H1 (cell line): ENCODE measurements at regions not wholly inside any gene's neighbourhood (a gene's known extent, or its start where the extent isn't known, plus 50 kb on each side); places are given as distances from the start of the nearest gene placed in this dataset.

ENCODE experiments used
- CTCF ChIA-PET: fragments of 300-600 bp; sonication (Branson Sonifier 250); formaldehyde crosslinking; loops from one replicate; lab custom pipeline; 2021; ENCODE audit not compliant: partially characterized antibody; lab: Charles Lee
- POLR2A ChIA-PET: fragments of 300-600 bp; sonication (Branson Sonifier 250); formaldehyde crosslinking; loops from one replicate; lab custom pipeline; 2021; ENCODE audit warnings: inconsistent platforms; ENCODE audit not compliant: partially characterized antibody; lab: Charles Lee
- DNase-seq, 2 experiments: peaks; one replicate each; pipeline versions ENCODE4 v3.0.0 to v3.0.0-alpha.2; 2010 to 2022; ENCODE audit warnings: low spot score in 2 of 2, low read depth in 1 of 2, mixed read lengths in 1 of 2
- FAIRE-seq: peaks from 2 replicates; lab custom pipeline; 2011; peaks lifted over from hg19 to GRCh38; lab: Jason Lieb, UNC
- H2AFZ ChIP-seq: 2 replicates; pipeline ENCODE4 v1.8.1; 2012; ENCODE audit warnings: low read length, inconsistent platforms
- H2AK5ac ChIP-seq: 2 replicates; pipeline ENCODE4 v1.6.1; 2013; ENCODE audit warnings: low read depth, low read length
- H2BK120ac ChIP-seq: replicated peaks from 2 replicates; pipeline ENCODE3; 2013; ENCODE audit warnings: low read depth, low read length, inconsistent platforms
- H2BK12ac ChIP-seq: 2 replicates; pipeline ENCODE4 v1.6.1; 2013; ENCODE audit warnings: low read depth, low read length
- H2BK15ac ChIP-seq: 2 replicates; pipeline ENCODE4 v1.6.1; 2013; ENCODE audit warnings: low read length
- H2BK20ac ChIP-seq: 2 replicates; pipeline ENCODE4 v1.6.1; 2013; ENCODE audit warnings: low read length
- H2BK5ac ChIP-seq: 2 replicates; pipeline ENCODE4 v1.6.1; 2013; ENCODE audit warnings: low read depth, low read length
- H3K14ac ChIP-seq: 2 replicates; pipeline ENCODE4 v1.6.1; 2013; ENCODE audit warnings: inconsistent platforms; ENCODE audit not compliant: insufficient read length
- H3K18ac ChIP-seq: 2 replicates; pipeline ENCODE4 v1.6.1; 2013; ENCODE audit warnings: low read length; ENCODE audit errors: extremely low read depth
- H3K23ac ChIP-seq: 2 replicates; pipeline ENCODE4 v1.6.1; 2013; ENCODE audit warnings: inconsistent platforms; ENCODE audit not compliant: insufficient read length
- H3K23me2 ChIP-seq: 2 replicates; pipeline ENCODE4 v1.6.1; 2013; ENCODE audit warnings: low read depth, low read length
- H3K27ac ChIP-seq: 2 replicates; pipeline ENCODE4 v1.6.1; 2011; ENCODE audit warnings: low read depth, low read length, inconsistent platforms
- H3K27me3 ChIP-seq, 4 experiments: replicated peaks in 1 of 4; 1 replicate in 1 of 4; 2 replicates in 3 of 4; pipeline versions ENCODE4 v1.6.1 to v1.8.1; 2011 to 2013; ENCODE audit warnings: low read length in 3 of 4, mild to moderate bottlenecking in 3 of 4, inconsistent platforms in 2 of 4, mixed read lengths in 2 of 4, moderate library complexity in 1 of 4; ENCODE audit not compliant: control insufficient read depth in 3 of 4, insufficient read depth in 3 of 4; ENCODE audit errors: extremely low read depth in 1 of 4
- H3K36me3 ChIP-seq, 4 experiments: 2 replicates each; pipeline versions ENCODE4 v1.6.1 to v1.8.1; 2011 to 2013; ENCODE audit warnings: mild to moderate bottlenecking in 4 of 4, low read length in 3 of 4, moderate library complexity in 2 of 4, control low read depth in 1 of 4, inconsistent platforms in 1 of 4; ENCODE audit not compliant: insufficient read depth in 4 of 4, control insufficient read depth in 2 of 4
- H3K4ac ChIP-seq: replicated peaks from 2 replicates; pipeline ENCODE3; 2013; ENCODE audit warnings: low read length, low read depth, mixed read lengths, inconsistent platforms; ENCODE audit not compliant: insufficient read length
- H3K4me1 ChIP-seq, 4 experiments: replicated peaks in 1 of 4; 1 replicate in 1 of 4; 2 replicates in 3 of 4; pipeline versions ENCODE4 v1.6.1 to v1.8.1; 2011 to 2013; ENCODE audit warnings: low read length in 3 of 4, inconsistent platforms in 2 of 4, mixed read lengths in 1 of 4; ENCODE audit not compliant: insufficient read depth in 4 of 4, control insufficient read depth in 3 of 4
- H3K4me2 ChIP-seq, 2 experiments: 2 replicates each; pipeline versions ENCODE4 v1.6.1 to v1.8.1; 2011 to 2013; ENCODE audit warnings: low read depth in 2 of 2, low read length in 2 of 2, control low read depth in 1 of 2, inconsistent platforms in 1 of 2, mild to moderate bottlenecking in 1 of 2; ENCODE audit not compliant: insufficient read depth in 1 of 2
- H3K4me3 ChIP-seq, 4 experiments: fragments of 200-600, 300-600 bp in 1 of 4; sonication (generic), shearing (Covaris generic), sonication (Bioruptor Twin) in 1 of 4; 2 replicates each; pipeline versions ENCODE4 v1.5.1 to v1.8.1; 2011 to 2016; ENCODE audit warnings: low read length in 4 of 4, low read depth in 3 of 4, control low read depth in 2 of 4, inconsistent platforms in 2 of 4, mild to moderate bottlenecking in 2 of 4, mixed read lengths in 1 of 4, moderate library complexity in 1 of 4; ENCODE audit not compliant: insufficient read depth in 2 of 4; ENCODE audit errors: extremely low read depth in 1 of 4
- H3K56ac ChIP-seq: replicated peaks from 2 replicates; pipeline ENCODE3; 2013; ENCODE audit warnings: low read depth, mild to moderate bottlenecking, mixed read lengths, low read length, inconsistent platforms; ENCODE audit not compliant: insufficient read length
- H3K79me1 ChIP-seq: 2 replicates; pipeline ENCODE4 v1.6.1; 2013; ENCODE audit warnings: low read depth, low read length, control low read depth
- H3K79me2 ChIP-seq, 2 experiments: 2 replicates each; pipeline versions ENCODE4 v1.6.1 to v1.8.1; 2012 to 2013; ENCODE audit warnings: low read length in 2 of 2, mild to moderate bottlenecking in 2 of 2, inconsistent platforms in 1 of 2; ENCODE audit not compliant: insufficient read depth in 2 of 2, control insufficient read depth in 1 of 2
- H3K9ac ChIP-seq, 4 experiments: replicated peaks in 1 of 4; 1 replicate in 1 of 4; 2 replicates in 3 of 4; pipeline versions ENCODE4 v1.6.1 to v1.8.1; 2011 to 2013; ENCODE audit warnings: low read depth in 3 of 4, low read length in 3 of 4, control low read depth in 2 of 4, mild to moderate bottlenecking in 2 of 4, moderate library complexity in 2 of 4, inconsistent platforms in 1 of 4; ENCODE audit errors: extremely low read depth in 1 of 4
- H3K9me3 ChIP-seq, 2 experiments: 2 replicates each; pipeline versions ENCODE4 v1.6.1 to v1.8.1; 2012 to 2013; ENCODE audit warnings: mild to moderate bottlenecking in 2 of 2, moderate library complexity in 2 of 2, control low read depth in 1 of 2, inconsistent platforms in 1 of 2, low read depth in 1 of 2, low read length in 1 of 2, mixed read lengths in 1 of 2; ENCODE audit not compliant: insufficient read depth in 2 of 2
- H4K20me1 ChIP-seq, 2 experiments: replicated peaks in 1 of 2; 2 replicates each; pipeline versions ENCODE3 to v1.8.1; 2011 to 2013; ENCODE audit warnings: inconsistent platforms in 2 of 2, low read length in 2 of 2, mild to moderate bottlenecking in 1 of 2; ENCODE audit not compliant: insufficient read depth in 2 of 2, control insufficient read depth in 1 of 2
- H4K5ac ChIP-seq: 2 replicates; pipeline ENCODE4 v1.6.1; 2013; ENCODE audit warnings: low read length, low read depth, mixed read lengths, inconsistent platforms; ENCODE audit not compliant: insufficient read length
- H4K8ac ChIP-seq: 2 replicates; pipeline ENCODE4 v1.8.0; 2013; ENCODE audit warnings: mild to moderate bottlenecking, moderate library complexity, low read length, inconsistent platforms; ENCODE audit not compliant: insufficient read depth; ENCODE audit errors: extremely low read depth
- H4K91ac ChIP-seq: replicated peaks from 2 replicates; pipeline ENCODE3; 2013; ENCODE audit warnings: low read length, mixed read lengths, inconsistent platforms; ENCODE audit not compliant: insufficient read length
- BRCA1 ChIP-seq: IDR thresholded peaks from 2 replicates; pipeline ENCODE4 v1.6.1; 2012; ENCODE audit warnings: low read depth, low read length, improper control_type of control experiment
- EP300 ChIP-seq, 2 experiments: IDR thresholded peaks; 1 replicate in 1 of 2; 2 replicates in 1 of 2; pipeline ENCODE4 v1.6.1; 2011 to 2012; ENCODE audit warnings: low read depth in 2 of 2, low read length in 2 of 2, mild to moderate bottlenecking in 2 of 2, borderline replicate concordance in 1 of 2, inconsistent platforms in 1 of 2, moderate library complexity in 1 of 2
- GTF2F1 ChIP-seq: IDR thresholded peaks from 2 replicates; pipeline ENCODE4 v1.6.1; 2012; ENCODE audit warnings: low read depth, low read length, improper control_type of control experiment, borderline replicate concordance
- KDM4A ChIP-seq: IDR thresholded peaks from one replicate; pipeline ENCODE4 v1.7.1; 2012; ENCODE audit warnings: low read depth, mild to moderate bottlenecking, moderate library complexity, low read length, inconsistent platforms; ENCODE audit not compliant: severe bottlenecking
- KDM5A ChIP-seq: fragments of 200-600 bp; IDR thresholded peaks from 2 replicates; pipeline ENCODE4 v1.7.1; 2012; ENCODE audit warnings: mild to moderate bottlenecking, low read length, inconsistent platforms, mixed read lengths
- POLR2A ChIP-seq, 2 experiments: IDR thresholded peaks; 1 replicate in 1 of 2; 2 replicates in 1 of 2; pipeline ENCODE4 v1.6.1; 2011; ENCODE audit warnings: low read depth in 2 of 2, low read length in 2 of 2, mild to moderate bottlenecking in 2 of 2; ENCODE audit errors: control extremely low read depth in 1 of 2
- POLR2AphosphoS5 ChIP-seq: IDR thresholded peaks from 2 replicates; pipeline ENCODE4 v1.6.1; 2011; ENCODE audit warnings: low read depth, low read length
- POU5F1 ChIP-seq: IDR thresholded peaks from 2 replicates; pipeline ENCODE4 v1.6.1; 2011; ENCODE audit warnings: low read depth, mild to moderate bottlenecking, low read length, moderate library complexity
- SIX5 ChIP-seq: IDR thresholded peaks from 2 replicates; pipeline ENCODE4 v1.6.1; 2011; ENCODE audit warnings: mild to moderate bottlenecking, low read depth, low read length
- SP1 ChIP-seq: IDR thresholded peaks from 2 replicates; pipeline ENCODE4 v1.6.1; 2011; ENCODE audit warnings: low read depth, low read length
- WGBS, 2 experiments: shearing (Covaris generic) in 1 of 2; methylation state at CpG; one replicate each; pipeline versions ENCODE4 v1.1.6 to v1.1.7; 2013 to 2015; ENCODE audit warnings: low lambda C conversion rate in 2 of 2, mixed read lengths in 2 of 2, inconsistent platforms in 1 of 2, low coverage in 1 of 2, missing lambda C conversion rate in 1 of 2; ENCODE audit not compliant: insufficient replicate concordance in 2 of 2, insufficient coverage in 1 of 2, insufficient read length in 1 of 2; ENCODE audit errors: extremely low coverage in 1 of 2, missing lambda C conversion rate in 1 of 2; 5-methylcytosine and 5-hydroxymethylcytosine counted together
- TF ChIP-seq, protein P1 (sequence below), 3 experiments: IDR thresholded peaks; 1 replicate in 2 of 3; 2 replicates in 1 of 3; pipeline versions ENCODE4 v1.5.1 to v1.6.1; 2011; ENCODE audit warnings: low read length in 3 of 3, mild to moderate bottlenecking in 3 of 3, inconsistent platforms in 2 of 3, low read depth in 1 of 3, moderate library complexity in 1 of 3; ENCODE audit not compliant: insufficient read depth in 1 of 3; ENCODE audit errors: control extremely low read depth in 1 of 3

DNA sequence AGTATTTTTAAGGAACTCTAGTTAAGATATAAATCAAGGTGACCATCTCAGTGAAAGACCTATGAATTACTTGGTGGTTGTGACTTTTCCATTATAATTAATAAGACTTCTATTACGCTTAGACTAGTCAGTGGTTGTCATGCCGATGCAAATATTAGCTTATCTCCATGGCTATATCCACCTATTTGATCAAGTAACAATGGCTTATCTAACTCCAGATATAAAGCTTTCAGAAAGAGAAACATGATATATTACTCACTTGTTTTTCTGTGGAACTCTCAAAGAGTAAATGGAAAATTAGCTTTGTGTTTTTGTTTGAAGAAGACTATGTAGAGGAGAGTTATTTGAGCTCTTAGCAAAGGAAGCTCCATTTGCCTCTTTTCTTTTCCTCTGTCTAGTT, 323.8 kb upstream of the DCN start:
- Histone ChIP-seq H3K18ac (no peak overlapping the region), H3K4me3 (no peak overlapping the region), H4K91ac (no peak overlapping the region), H4K20me1 (no peaks in the 10 kb centered on the region), H4K8ac (no peak overlapping the region), H3K79me1 (no peaks in the 10 kb centered on the region), H3K4me1 (peaks cover 0 to 4% (median under 1%) of the 10 kb centered on the region in 4 experiments; a peak in 1 of 7 replicates), H2AK5ac (no peak overlapping the region), H4K5ac (no peak overlapping the region), H2BK120ac (no peak overlapping the region), H3K23me2 (no peaks in the 10 kb centered on the region), H3K4me2 (no peak overlapping the region)
- 95% methylated on average over 2 of the region's 2 CpGs; no CpG with 5 or more reads in 1 of the 2 experiments for WGBS, 2 experiments
- no peak for DNase-seq
- POLR2A ChIA-PET: no interaction called here
- no peak for TF ChIP-seq KDM4A
- TF ChIP-seq, protein P1, sequence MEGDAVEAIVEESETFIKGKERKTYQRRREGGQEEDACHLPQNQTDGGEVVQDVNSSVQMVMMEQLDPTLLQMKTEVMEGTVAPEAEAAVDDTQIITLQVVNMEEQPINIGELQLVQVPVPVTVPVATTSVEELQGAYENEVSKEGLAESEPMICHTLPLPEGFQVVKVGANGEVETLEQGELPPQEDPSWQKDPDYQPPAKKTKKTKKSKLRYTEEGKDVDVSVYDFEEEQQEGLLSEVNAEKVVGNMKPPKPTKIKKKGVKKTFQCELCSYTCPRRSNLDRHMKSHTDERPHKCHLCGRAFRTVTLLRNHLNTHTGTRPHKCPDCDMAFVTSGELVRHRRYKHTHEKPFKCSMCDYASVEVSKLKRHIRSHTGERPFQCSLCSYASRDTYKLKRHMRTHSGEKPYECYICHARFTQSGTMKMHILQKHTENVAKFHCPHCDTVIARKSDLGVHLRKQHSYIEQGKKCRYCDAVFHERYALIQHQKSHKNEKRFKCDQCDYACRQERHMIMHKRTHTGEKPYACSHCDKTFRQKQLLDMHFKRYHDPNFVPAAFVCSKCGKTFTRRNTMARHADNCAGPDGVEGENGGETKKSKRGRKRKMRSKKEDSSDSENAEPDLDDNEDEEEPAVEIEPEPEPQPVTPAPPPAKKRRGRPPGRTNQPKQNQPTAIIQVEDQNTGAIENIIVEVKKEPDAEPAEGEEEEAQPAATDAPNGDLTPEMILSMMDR (IDR thresholded peaks at IDR 0.05; ENCODE audit: control extremely low read depth in 1 of 3, insufficient read depth in 1 of 3, low read depth in 1 of 3, low read length in 3 of 3): no peak
- TF ChIP-seq KDM5A: no peak
- TF ChIP-seq BRCA1: no peak
- no peak for TF ChIP-seq POU5F1
- TF ChIP-seq POLR2AphosphoS5: no peak
- no peak for TF ChIP-seq SIX5
- TF ChIP-seq SP1: no peak
- TF ChIP-seq POLR2A (IDR thresholded peaks at IDR 0.05; ENCODE audit: control extremely low read depth in 1 of 2, low read depth in 2 of 2, low read length in 2 of 2): no peak
- TF ChIP-seq GTF2F1: no peak
- TF ChIP-seq EP300 (IDR thresholded peaks at IDR 0.05; ENCODE audit: borderline replicate concordance in 1 of 2, low read depth in 2 of 2, low read length in 2 of 2): no peak
- TF ChIP-seq, all 59 proteins: peak for 0
- no peak for FAIRE-seq
- Histone ChIP-seq H3K23ac (no peak overlapping the region), H2AFZ (no peak overlapping the region), H3K4ac (no peak overlapping the region), H3K79me2 (no peaks in the 10 kb centered on the region), H3K36me3 (no peaks in the 10 kb centered on the region; a peak in 2 of 8 replicates), H3K9ac (no peak overlapping the region), H2BK20ac (no peak overlapping the region), H3K27ac (no peak overlapping the region), H2BK15ac (no peak overlapping the region), H3K56ac (no peak overlapping the region), H3K27me3 (no peaks in the 10 kb centered on the region), H2BK5ac (no peak overlapping the region), H2BK12ac (no peak overlapping the region), H3K14ac (no peak overlapping the region), H3K9me3 (no peaks in the 10 kb centered on the region)
- CTCF ChIA-PET: interaction anchor here (0.8 to 1.0 kb wide), 2 partner anchors 11 to 17 kb away, joined by 3 to 4 read pairs; no protein-coding TSS in a partner anchor
